ENCODE measurements at regions not wholly inside any gene's neighbourhood (a gene's known extent, or its start where the extent isn't known, plus 50 kb on each side); places are given as distances from the start of the nearest gene placed in this dataset.

- TF ChIP-seq CTCF (conservative IDR thresholded peaks at IDR 0.05; ENCODE audit: low read depth, low read length): no peak
- Histone ChIP-seq H3K27ac (no peak overlapping the region), H3K4me2 (no peak overlapping the region)
Observed at GRCh38 chr2:403682-404081, 115.8 kb upstream of the ALKAL2 start.

GRCh38 chr2:402721-403120 is 114.8 kb upstream of the ALKAL2 start:
- Histone ChIP-seq H3K79me2 (ENCODE audit: insufficient read depth, low read depth) (no peaks in the 10 kb centered on the region), H4K20me1 (ENCODE audit: insufficient read depth) (no peaks in the 10 kb centered on the region), H3K27ac (no peak overlapping the region), H3K36me3 (ENCODE audit: insufficient read depth) (no peaks in the 10 kb centered on the region), H2AFZ (ENCODE audit: low read depth) (no peak overlapping the region), H3K4me2 (no peak overlapping the region), H3K4me1 (ENCODE audit: low read depth, poor library complexity, severe bottlenecking) (no peaks in the 10 kb centered on the region), H3K27me3 (ENCODE audit: insufficient read depth, low read depth) (no peaks in the 10 kb centered on the region), H3K4me3 (IDR thresholded peaks at IDR 0.05; ENCODE audit: insufficient read depth, low read depth, low read length) (no peak overlapping the region), H3K9ac (no peak overlapping the region)
- TF ChIP-seq CTCF (conservative IDR thresholded peaks at IDR 0.05; ENCODE audit: low read depth, low read length): no peak

More at GRCh38 chr2:403682-404081, 115.8 kb upstream of the ALKAL2 start:
- H4K20me1 ChIP-seq (ENCODE audit: insufficient read depth): no peaks in the 10 kb centered on the region
- no peak overlapping the region for H2AFZ ChIP-seq (ENCODE audit: low read depth)
- H3K79me2 ChIP-seq (ENCODE audit: insufficient read depth, low read depth): no peaks in the 10 kb centered on the region
- no peaks in the 10 kb centered on the region for H3K27me3 ChIP-seq (ENCODE audit: insufficient read depth, low read depth)
- no peaks in the 10 kb centered on the region for H3K36me3 ChIP-seq (ENCODE audit: insufficient read depth)
- no peak overlapping the region for H3K4me3 ChIP-seq (IDR thresholded peaks at IDR 0.05; ENCODE audit: insufficient read depth, low read depth, low read length)
- no peaks in the 10 kb centered on the region for H3K4me1 ChIP-seq (ENCODE audit: low read depth, poor library complexity, severe bottlenecking)
- H3K9ac ChIP-seq: no peak overlapping the region

GRCh38 chr2:402206-402605 is 114.3 kb upstream of the ALKAL2 start:
- Histone ChIP-seq H3K27me3 (ENCODE audit: insufficient read depth, low read depth) (no peaks in the 10 kb centered on the region), H4K20me1 (ENCODE audit: insufficient read depth) (no peaks in the 10 kb centered on the region), H3K9ac (no peak overlapping the region), H3K4me3 (IDR thresholded peaks at IDR 0.05; ENCODE audit: insufficient read depth, low read depth, low read length) (no peak overlapping the region), H2AFZ (ENCODE audit: low read depth) (no peak overlapping the region), H3K4me1 (ENCODE audit: low read depth, poor library complexity, severe bottlenecking) (no peaks in the 10 kb centered on the region), H3K27ac (no peak overlapping the region), H3K4me2 (no peak overlapping the region), H3K79me2 (ENCODE audit: insufficient read depth, low read depth) (no peaks in the 10 kb centered on the region), H3K36me3 (ENCODE audit: insufficient read depth) (no peaks in the 10 kb centered on the region)
- no peak for TF ChIP-seq CTCF (conservative IDR thresholded peaks at IDR 0.05; ENCODE audit: low read depth, low read length)

GRCh38 chr2:401019-401679 is 113.3 kb upstream of the ALKAL2 start:
- Histone ChIP-seq H3K36me3 (ENCODE audit: insufficient read depth) (no peaks in the 10 kb centered on the region), H2AFZ (ENCODE audit: low read depth) (no peak overlapping the region), H3K9ac (no peak overlapping the region), H3K79me2 (ENCODE audit: insufficient read depth, low read depth) (no peaks in the 10 kb centered on the region), H3K4me1 (ENCODE audit: low read depth, poor library complexity, severe bottlenecking) (no peaks in the 10 kb centered on the region), H3K4me2 (no peak overlapping the region), H4K20me1 (ENCODE audit: insufficient read depth) (no peaks in the 10 kb centered on the region), H3K27ac (no peak overlapping the region), H3K4me3 (IDR thresholded peaks at IDR 0.05; ENCODE audit: insufficient read depth, low read depth, low read length) (no peak overlapping the region), H3K27me3 (ENCODE audit: insufficient read depth, low read depth) (no peaks in the 10 kb centered on the region)
- no peak for TF ChIP-seq CTCF (conservative IDR thresholded peaks at IDR 0.05; ENCODE audit: low read depth, low read length)
